Spleen (tissue), 11 donors: ENCODE measurements at regions not wholly inside any gene's neighbourhood (a gene's known extent, or its start where the extent isn't known, plus 50 kb on each side); places are given as distances from the start of the nearest gene placed in this dataset.

Experiments used
- DNase-seq: peaks from one replicate; pipeline ENCODE4 v3.0.0-alpha.2; 2020
- H3K27ac ChIP-seq, 8 donors: fragments of 200-600 bp; sonication (generic) in 7 of 8; 1 replicate in 4 of 8; 2 replicates in 4 of 8; pipeline versions ENCODE4 v1.5.0 to v1.8.0; 2016 to 2021; ENCODE audit warnings: inconsistent platforms in 4 of 8, mild to moderate bottlenecking in 4 of 8, moderate library complexity in 1 of 8
- H3K27me3 ChIP-seq, 7 donors: fragments of 200-600 bp; sonication (generic) in 6 of 7; replicated peaks in 1 of 7; 1 replicate in 4 of 7; 2 replicates in 3 of 7; pipeline versions ENCODE4 v1.5.0 to v1.8.0; 2016 to 2021; ENCODE audit warnings: inconsistent platforms in 3 of 7, mild to moderate bottlenecking in 1 of 7
- H3K36me3 ChIP-seq, 6 donors: fragments of 200-600 bp; sonication (generic) in 5 of 6; 1 replicate in 4 of 6; 2 replicates in 2 of 6; pipeline versions ENCODE4 v1.5.0 to v1.8.0; 2016 to 2021; ENCODE audit warnings: inconsistent platforms in 2 of 6
- H3K4me1 ChIP-seq, 6 donors: fragments of 200-600 bp; sonication (generic) in 5 of 6; 1 replicate in 3 of 6; 2 replicates in 3 of 6; pipeline versions ENCODE4 v1.5.0 to v1.8.0; 2016 to 2021; ENCODE audit warnings: inconsistent platforms in 3 of 6
- H3K4me3 ChIP-seq, 8 donors: fragments of 200-600 bp; sonication (generic) in 7 of 8; 1 replicate in 4 of 8; 2 replicates in 4 of 8; pipeline versions ENCODE4 v1.5.0 to v1.8.0; 2016 to 2021; ENCODE audit warnings: inconsistent platforms in 4 of 8, mild to moderate bottlenecking in 4 of 8, moderate library complexity in 2 of 8
- H3K9me3 ChIP-seq, 8 donors: fragments of 200-600 bp; sonication (generic) in 7 of 8; 1 replicate in 4 of 8; 2 replicates in 4 of 8; pipeline versions ENCODE4 v1.5.0 to v1.8.0; 2016 to 2021; ENCODE audit warnings: inconsistent platforms in 4 of 8
- POLR2A ChIP-seq, 3 donors: fragments of 450-650 bp; IDR thresholded peaks; one replicate each; pipeline ENCODE4 v1.5.1; 2017; ENCODE audit warnings: antibody characterized with exemption in 3 of 3, mild to moderate bottlenecking in 1 of 3
- POLR2AphosphoS5 ChIP-seq, 3 donors: sonication (generic); formaldehyde crosslinking; IDR thresholded peaks; one replicate each; pipeline ENCODE4 v1.5.1; 2017; ENCODE audit warnings: antibody characterized with exemption in 3 of 3
- WGBS, 5 donors: extraction: QIAGEN DNeasy Blood & Tissue Kit in 3 of 5; methylation state at CpG; one replicate each; pipeline versions ENCODE4 v1.1.5 to v1.1.7; 2013 to 2018; 5-methylcytosine and 5-hydroxymethylcytosine counted together
- intact Hi-C: fragments of 100-400 bp; cut with DNase I; formaldehyde crosslinking; loops from one replicate; pipeline ENCODE4 v1.15.0; 2023; ENCODE audit warnings: low total_unique reads
- TF ChIP-seq, protein P1 (sequence below), 11 experiments: fragments of 200-600 bp in 7 of 11; fragments of 450-650 bp in 4 of 11; sonication (generic) in 4 of 11; IDR thresholded peaks in 8 of 11; conservative IDR thresholded peaks in 3 of 11; 1 replicate in 7 of 11; 2 replicates in 4 of 11; pipeline versions ENCODE4 v1.4.0 to v1.8.0; 2016 to 2021; ENCODE audit warnings: antibody characterized with exemption in 11 of 11, inconsistent platforms in 4 of 11, mild to moderate bottlenecking in 1 of 11
- donor health status: healthy with polysubstance abuse.
- donor health status: DM: no; HTN: no; CAD: no; lungs with moderate emphysema.
- donor health status: DM: no; HTN: no; CAD: no.
- donor health status: Bipolar disorder and iron deficiency.
- donor health status: healthy.
- donor health status: DM: no; HTN: no; CAD: no.
- donor health status: DM: yes; HTN: yes; CAD: no.

DNA sequence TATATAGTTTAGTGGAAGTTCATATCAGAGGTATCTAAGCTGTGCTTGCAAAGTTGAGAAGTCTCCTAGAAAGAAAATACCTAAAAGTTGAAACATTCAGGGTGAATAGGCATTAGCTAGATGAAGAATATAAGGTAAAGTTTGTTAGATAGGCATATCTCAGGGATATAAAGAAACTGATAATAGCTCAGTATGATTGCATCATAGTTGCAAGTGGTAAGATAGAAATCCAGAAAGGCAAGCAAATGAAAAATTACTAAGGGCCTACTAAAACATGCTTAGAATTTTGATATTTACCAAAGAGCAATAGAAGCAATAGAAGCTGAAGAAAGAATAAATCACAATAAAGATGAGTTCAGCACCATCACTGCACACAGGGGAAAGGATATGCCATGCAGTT is 610.0 kb upstream of the ADGRL3 start:
- Histone ChIP-seq H3K36me3 (no peaks in the 10 kb centered on the region), H3K27ac (no peak overlapping the region), H3K9me3 (peaks cover 0 to 19% (median 6%) of the 10 kb centered on the region in 8 donors), H3K27me3 (no peaks in the 10 kb centered on the region), H3K4me3 (no peak overlapping the region), H3K4me1 (no peaks in the 10 kb centered on the region)
- no peak for TF ChIP-seq POLR2A (IDR thresholded peaks at IDR 0.05)
- TF ChIP-seq, protein P1, sequence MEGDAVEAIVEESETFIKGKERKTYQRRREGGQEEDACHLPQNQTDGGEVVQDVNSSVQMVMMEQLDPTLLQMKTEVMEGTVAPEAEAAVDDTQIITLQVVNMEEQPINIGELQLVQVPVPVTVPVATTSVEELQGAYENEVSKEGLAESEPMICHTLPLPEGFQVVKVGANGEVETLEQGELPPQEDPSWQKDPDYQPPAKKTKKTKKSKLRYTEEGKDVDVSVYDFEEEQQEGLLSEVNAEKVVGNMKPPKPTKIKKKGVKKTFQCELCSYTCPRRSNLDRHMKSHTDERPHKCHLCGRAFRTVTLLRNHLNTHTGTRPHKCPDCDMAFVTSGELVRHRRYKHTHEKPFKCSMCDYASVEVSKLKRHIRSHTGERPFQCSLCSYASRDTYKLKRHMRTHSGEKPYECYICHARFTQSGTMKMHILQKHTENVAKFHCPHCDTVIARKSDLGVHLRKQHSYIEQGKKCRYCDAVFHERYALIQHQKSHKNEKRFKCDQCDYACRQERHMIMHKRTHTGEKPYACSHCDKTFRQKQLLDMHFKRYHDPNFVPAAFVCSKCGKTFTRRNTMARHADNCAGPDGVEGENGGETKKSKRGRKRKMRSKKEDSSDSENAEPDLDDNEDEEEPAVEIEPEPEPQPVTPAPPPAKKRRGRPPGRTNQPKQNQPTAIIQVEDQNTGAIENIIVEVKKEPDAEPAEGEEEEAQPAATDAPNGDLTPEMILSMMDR (IDR thresholded peaks at IDR 0.05 in 8 of 11, conservative IDR thresholded peaks at IDR 0.05 in 3 of 11) = no peak
- no peak for TF ChIP-seq POLR2AphosphoS5 (IDR thresholded peaks at IDR 0.05)
- DNase-seq = no peak
- intact Hi-C loops = no loop called here

DNA sequence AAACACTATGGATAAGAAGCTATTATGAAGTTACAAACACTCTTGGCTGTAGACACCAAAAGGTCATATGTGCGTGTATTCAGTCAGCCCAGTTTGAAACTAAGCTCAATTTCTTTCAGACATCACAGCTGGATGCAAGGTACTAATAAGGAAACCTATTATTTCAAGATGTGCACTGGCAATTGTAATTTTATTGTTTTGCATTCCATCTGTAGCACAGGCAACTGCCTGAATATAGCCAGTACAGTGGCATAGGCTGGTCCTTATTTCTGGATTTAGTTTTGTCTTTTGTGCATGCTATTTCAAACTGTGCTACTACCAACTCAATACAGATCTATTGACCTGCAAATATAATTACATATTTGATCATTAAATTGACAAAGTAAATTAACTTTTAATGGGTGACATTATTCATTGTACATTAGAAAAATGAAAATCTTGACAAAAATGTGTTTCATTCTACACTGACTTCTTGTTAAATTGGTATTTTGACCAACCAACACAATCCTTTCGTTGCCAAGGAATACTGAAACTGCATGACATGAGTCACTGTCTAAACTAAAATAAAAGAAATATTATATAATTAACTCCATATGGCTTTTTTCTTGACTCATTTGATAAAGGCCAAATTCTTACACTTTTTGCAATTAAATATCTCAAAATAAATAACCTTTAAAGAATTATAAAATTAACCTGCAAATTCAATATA is 594.3 kb upstream of the ADGRL3 start:
- peaks cover 0 to 29% (median 0%) of the 10 kb centered on the region in 8 donors for H3K9me3 ChIP-seq
- no peaks in the 10 kb centered on the region for H3K4me1 ChIP-seq
- 63 to 73% (median 64%) methylated on average over 2 of the region's 2 CpGs for WGBS, 5 donors
- no peak for TF ChIP-seq POLR2AphosphoS5 (IDR thresholded peaks at IDR 0.05)
- TF ChIP-seq, protein P1 (IDR thresholded peaks at IDR 0.05 in 8 of 11, conservative IDR thresholded peaks at IDR 0.05 in 3 of 11) = no peak
- no peak for TF ChIP-seq POLR2A (IDR thresholded peaks at IDR 0.05)
- intact Hi-C loops = no loop called here
- H3K4me3 ChIP-seq = no peak overlapping the region
- H3K27ac ChIP-seq = no peak overlapping the region
- H3K36me3 ChIP-seq = no peaks in the 10 kb centered on the region
- H3K27me3 ChIP-seq = no peaks in the 10 kb centered on the region
- DNase-seq = no peak

DNA sequence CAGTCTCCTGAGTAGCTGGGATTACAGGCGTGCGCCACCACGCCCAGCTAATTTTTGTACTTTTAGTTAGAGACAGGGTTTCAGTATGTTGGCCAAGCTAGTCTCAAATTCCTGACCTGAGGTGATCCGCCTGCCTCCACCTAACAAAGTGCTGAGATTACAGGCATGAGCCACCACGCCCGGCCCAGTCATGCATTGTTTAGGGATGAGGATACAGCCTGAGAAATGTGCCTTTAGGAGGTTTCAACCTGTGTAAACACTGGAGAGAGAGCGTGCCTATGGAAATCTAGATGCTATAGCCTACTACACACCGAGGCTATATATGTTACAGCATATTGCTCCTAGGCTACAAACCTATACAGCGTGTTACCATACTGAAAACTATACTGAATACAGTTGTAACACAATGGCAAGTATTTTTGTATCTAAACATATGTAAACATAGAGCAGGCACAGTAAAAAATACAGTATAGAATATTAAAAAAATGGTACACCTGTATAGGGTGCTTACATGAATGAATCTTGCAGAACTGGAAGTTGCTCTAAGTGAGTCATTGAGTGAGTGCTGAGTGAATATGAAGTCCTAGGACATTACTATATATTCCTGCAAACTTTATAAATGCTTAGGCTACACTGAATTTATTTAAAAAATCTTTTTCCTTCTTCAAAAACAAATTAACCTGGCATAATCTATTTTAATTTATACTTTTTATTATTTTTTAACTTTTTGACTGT is 588.2 kb upstream of the ADGRL3 start:
- 85 to 94% (median 90%) methylated on average over 9 of the region's 9 CpGs for WGBS, 5 donors
- no peaks in the 10 kb centered on the region for H3K4me1 ChIP-seq
- H3K36me3 ChIP-seq = no peaks in the 10 kb centered on the region
- intact Hi-C loops = no loop called here
- H3K27ac ChIP-seq = no peak overlapping the region
- DNase-seq = no peak
- H3K9me3 ChIP-seq = peaks cover 0 to 28% (median 12%) of the 10 kb centered on the region in 8 donors
- TF ChIP-seq POLR2AphosphoS5 (IDR thresholded peaks at IDR 0.05) = no peak
- TF ChIP-seq, protein P1 (IDR thresholded peaks at IDR 0.05 in 8 of 11, conservative IDR thresholded peaks at IDR 0.05 in 3 of 11) = no peak
- TF ChIP-seq POLR2A (IDR thresholded peaks at IDR 0.05) = no peak
- H3K4me3 ChIP-seq = no peak overlapping the region
- no peaks in the 10 kb centered on the region for H3K27me3 ChIP-seq

DNA sequence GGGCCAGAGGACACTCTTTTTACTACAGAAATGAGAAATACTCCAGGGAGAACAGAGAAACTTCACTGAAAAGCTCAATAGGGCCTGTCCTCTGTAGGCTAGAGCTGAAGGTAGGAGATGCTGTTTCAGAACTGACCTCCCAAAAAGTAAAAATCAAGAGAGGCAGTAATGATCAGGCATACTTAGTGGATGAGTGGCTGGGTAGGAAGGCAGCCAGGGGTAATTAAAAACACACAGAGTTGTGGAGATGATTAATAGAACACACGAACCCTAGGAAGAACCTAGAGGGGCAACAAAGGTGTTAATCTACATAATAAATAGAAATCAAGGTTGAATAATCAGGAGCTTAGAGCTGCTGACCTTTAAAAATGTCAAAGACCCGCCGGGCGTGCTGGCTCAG is 582.4 kb upstream of the ADGRL3 start:
- no peaks in the 10 kb centered on the region for H3K4me1 ChIP-seq
- peaks cover 0 to 32% (median 12%) of the 10 kb centered on the region in 8 donors for H3K9me3 ChIP-seq
- no peak for DNase-seq
- 72 to 90% (median 80%) methylated on average over 4 of the region's 4 CpGs for WGBS, 5 donors
- intact Hi-C loops = no loop called here
- no peak overlapping the region for H3K4me3 ChIP-seq
- no peak for TF ChIP-seq POLR2AphosphoS5 (IDR thresholded peaks at IDR 0.05)
- no peak for TF ChIP-seq POLR2A (IDR thresholded peaks at IDR 0.05)
- TF ChIP-seq, protein P1 (IDR thresholded peaks at IDR 0.05 in 8 of 11, conservative IDR thresholded peaks at IDR 0.05 in 3 of 11) = no peak
- H3K27me3 ChIP-seq = no peaks in the 10 kb centered on the region
- no peaks in the 10 kb centered on the region for H3K36me3 ChIP-seq
- H3K27ac ChIP-seq = no peak overlapping the region
